HG02943 (cell line): ENCODE measurements at regions not wholly inside any gene's neighbourhood (a gene's known extent, or its start where the extent isn't known, plus 50 kb on each side); places are given as distances from the start of the nearest gene placed in this dataset.

Source experiments
- ATAC-seq: cut with Tn5 transposase; IDR thresholded peaks from one replicate; pipeline ENCODE4 v1.9.1; 2021; ENCODE audit warnings: mild to moderate bottlenecking, low read depth, moderate library complexity; ENCODE audit not compliant: unreplicated experiment

DNA sequence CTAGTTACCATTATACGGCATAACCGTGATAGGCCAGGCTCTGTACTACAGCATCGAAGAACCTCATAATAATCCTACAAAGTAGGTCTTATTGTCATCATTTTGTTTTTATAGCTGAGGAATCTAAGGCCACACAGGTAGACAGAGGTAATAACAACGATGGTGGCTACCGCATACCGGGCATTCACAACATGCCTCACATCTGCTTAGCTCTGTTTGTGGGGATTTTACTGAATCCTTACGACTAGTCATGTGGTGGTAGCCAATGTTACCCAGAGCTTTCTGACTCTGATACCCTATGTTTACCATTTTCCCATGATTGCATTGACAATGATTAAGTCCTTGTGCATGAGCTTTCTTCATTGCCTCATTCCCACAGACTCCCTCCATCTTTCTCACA lies 269.4 kb downstream of the TCF7L2 start:
- ATAC-seq = no peak

DNA sequence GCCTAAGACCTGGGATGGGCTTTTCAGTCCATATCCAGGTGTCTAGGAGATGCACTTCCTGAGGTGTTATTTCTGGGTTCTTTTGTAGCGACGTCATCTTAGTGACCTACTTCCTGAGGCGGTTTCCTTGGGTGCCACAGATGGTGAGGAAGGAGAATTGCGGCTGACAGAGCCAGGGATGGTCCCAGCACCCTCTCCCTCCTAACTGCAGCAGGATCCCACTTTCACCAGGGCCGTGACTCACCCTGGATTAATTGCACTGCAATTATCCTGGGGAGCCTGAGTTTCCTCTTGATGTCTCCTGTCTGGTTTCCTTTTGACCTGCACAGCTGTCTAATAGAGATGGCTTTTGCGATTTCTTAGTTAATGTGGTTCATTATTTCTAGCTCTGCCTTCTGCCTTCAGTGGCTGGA lies 271.7 kb downstream of the TCF7L2 start:
- no peak for ATAC-seq

- no peak for ATAC-seq
These were observed 272.2 kb downstream of the TCF7L2 start for GRCh38 chr10:113222207-113222606.

DNA sequence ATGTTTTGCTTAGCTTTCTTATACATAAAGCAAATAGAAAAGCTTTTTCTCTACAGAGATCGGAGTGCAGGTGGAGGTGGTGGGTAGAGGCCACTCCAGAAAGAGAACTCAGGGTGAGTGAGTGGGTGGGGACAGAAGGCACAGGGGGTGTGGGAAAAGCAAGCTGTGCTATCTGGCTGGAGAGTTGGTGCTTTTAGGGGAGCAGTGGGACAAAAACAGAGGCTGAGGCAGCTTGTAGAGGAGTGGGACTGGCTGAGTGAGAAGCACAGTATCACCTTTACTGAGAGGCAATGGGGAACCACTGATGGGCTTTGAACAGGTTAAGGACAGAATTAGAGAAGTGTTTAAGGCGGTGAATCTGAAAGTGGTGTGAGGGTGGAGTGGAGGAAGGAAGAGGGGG lies 275.3 kb downstream of the TCF7L2 start:
- no peak for ATAC-seq

DNA sequence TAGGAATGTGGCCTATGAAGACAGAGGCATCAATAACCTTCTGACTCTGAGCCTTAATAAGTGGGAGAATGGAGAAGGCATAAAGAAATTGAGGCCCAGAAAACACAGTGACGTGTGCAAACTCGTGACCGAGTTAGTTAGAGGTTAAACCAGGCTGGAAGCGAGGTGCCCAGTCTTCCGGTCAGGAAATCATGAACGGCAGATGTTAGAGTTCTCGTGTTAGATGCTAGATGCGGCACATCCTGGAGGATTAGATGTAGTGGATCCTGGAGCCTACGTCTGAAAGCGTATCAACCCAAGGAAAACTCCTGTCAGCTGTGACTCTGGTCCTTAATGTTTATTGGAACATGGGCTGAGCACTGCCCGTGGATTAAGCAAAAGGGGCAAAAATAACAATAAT lies 275.9 kb downstream of the TCF7L2 start:
- no peak for ATAC-seq

- ATAC-seq = no peak
These were observed 276.4 kb downstream of the TCF7L2 start for GRCh38 chr10:113226399-113226798.

- ATAC-seq = no peak
These were observed 276.9 kb downstream of the TCF7L2 start for GRCh38 chr10:113226831-113227445.

GRCh38 chr10:113228530-113228929 lies 278.5 kb downstream of the TCF7L2 start:
- ATAC-seq = no peak

DNA sequence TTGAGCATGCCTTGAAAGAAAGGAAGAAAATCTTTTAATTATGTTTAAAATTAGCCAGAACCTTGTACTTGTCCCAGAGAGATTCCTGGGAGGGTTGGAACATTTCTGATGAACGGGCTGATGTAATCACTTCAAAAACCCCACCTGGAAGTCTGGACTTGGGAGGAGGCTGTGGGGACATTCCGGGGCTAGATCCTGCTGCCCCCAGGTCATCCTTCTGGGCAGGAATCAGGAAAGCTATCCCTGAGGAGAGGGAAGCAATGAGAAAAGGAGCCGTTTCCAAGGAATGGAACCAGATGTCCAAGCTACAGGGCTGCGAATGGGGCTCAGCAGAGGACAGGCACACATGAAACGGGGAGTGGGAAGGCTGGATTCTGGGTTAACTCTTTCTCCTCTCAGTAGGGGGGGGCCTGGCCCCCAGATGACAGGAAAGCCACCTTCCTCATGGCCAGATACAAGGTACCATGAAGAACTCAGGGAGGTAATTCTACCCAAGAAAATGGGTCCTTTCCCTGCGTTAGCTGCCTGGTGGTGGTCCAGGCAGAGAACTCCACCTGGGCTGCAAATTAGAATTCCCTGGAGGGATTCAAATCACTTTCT lies 280.1 kb downstream of the TCF7L2 start:
- ATAC-seq = no peak

- peak; percentile 55 for ATAC-seq
These were observed 283.0 kb downstream of the TCF7L2 start for GRCh38 chr10:113232928-113233511.

GRCh38 chr10:113234481-113234880 lies 284.4 kb downstream of the TCF7L2 start:
- no peak for ATAC-seq

DNA sequence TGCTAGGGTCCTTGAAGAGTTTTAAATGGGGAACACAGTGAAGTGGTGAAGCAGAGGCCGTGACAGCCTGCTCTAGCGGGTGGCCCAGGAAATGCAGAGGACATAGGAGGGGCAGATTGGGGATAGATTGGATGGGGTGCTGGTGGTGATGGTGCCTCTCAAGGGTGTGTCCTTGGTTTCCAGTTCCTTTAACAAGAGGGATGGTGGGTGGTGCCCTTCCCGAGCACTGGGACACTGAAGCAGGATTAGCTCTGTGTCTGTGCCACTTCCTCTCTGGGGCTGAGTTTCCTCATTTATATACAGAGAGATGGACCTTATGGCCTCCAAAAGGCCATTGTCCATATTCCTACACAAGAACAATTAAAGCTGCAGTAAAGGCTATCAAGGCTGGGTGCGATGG lies 285.5 kb downstream of the TCF7L2 start:
- no peak for ATAC-seq

DNA sequence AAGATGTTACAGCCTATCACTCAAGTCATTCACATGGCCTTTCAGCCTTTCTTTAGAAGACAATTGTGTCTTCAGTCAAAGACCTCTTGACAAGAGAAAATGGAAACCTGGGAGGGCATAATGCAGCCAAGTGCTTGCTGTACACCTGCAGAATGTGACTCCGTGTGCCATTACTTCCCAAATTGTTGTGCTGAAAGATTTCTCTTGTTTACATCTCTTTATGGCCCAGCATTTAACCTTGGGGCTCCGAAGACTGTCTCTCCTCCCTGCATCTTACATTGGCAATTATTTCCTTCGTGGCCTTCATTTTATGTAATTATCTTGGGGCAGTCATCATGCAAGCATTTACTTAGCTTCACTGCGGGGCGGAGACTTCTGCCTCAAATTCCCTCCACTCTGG lies 287.0 kb downstream of the TCF7L2 start:
- no peak for ATAC-seq

DNA sequence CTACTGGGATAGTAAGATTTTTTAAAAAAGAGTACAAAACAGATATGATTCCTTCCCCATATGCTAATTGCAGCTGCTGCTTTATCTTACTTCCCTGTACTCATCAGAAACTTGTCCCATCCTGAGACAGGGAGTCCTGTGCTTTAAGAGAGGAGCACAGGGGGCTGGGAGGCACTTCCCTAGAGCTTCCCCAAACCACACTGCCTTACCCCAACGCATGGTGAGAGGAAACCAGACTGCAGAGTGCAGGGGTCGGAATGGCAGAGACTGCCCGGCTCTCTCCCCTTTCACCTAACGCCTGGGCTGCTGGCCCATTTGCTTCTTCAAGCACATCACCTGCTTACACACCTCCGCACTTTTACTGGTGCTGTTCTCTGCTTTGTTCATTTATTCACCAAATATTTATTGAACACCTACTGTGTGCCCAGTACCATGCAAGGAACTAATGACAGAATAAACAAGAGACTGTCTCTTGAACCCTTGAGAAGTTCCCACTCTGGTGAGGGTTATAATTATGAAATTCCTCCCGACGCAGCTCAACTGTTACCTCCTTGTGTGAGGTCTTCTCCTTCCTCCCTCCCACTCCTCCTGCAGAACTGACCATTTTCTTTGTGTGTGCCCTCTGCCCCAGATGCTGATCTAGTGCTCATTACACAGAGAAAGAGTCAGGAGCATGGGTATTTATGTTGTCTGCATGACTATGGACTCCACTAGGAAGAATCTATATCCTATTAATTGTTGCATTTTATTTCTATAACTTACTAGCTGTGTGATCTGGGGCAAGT lies 289.7 kb downstream of the TCF7L2 start:
- ATAC-seq = no peak

- no peak for ATAC-seq
These were observed 290.7 kb downstream of the TCF7L2 start for GRCh38 chr10:113240736-113241135.

GRCh38 chr10:113241599-113242360 lies 291.7 kb downstream of the TCF7L2 start:
- ATAC-seq = no peak

- no peak for ATAC-seq
These were observed 293.3 kb downstream of the TCF7L2 start for GRCh38 chr10:113243311-113243710.

- ATAC-seq = no peak
These were observed 294.7 kb downstream of the TCF7L2 start for GRCh38 chr10:113244750-113245149.

DNA sequence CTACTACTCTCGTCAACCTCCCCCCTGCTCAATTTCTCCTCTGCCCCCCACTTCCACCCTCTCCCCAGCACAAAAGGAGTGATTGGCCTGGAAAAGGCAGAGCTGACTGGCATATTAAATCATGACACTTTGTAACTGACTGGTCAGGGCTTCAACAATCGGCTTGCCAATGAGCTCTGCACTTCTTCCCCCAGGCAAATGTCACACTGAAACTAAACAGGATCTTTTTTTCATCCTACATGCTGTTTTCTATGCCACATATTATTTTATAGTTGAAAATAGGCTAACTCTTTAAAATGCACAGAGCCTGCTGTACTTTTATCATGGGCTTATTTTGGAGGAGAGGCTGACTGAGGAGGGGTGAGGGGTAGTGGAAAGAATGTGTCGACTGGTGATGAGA lies 295.2 kb downstream of the TCF7L2 start:
- ATAC-seq = no peak

DNA sequence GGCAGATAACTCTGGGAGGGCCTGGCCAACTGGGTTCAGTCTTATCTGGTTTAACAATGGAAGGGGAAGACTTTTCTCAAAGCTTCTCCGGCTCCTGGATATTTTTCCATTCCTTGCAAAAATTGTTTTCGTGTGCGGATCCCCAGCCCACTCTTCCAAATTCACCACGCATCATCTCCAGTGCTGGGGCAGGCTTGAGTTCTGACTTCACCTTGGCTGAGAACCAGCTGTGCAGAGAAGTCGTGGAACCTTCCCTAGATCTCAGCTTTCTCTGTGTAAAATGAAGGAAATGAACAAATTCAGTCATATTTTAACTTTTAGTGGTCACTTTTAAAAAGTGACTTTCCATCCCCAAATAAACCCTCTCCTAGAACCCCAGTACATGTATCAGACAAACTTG lies 297.0 kb downstream of the TCF7L2 start:
- ATAC-seq = no peak
